ENCODE measurements at regions not wholly inside any gene's neighbourhood (a gene's known extent, or its start where the extent isn't known, plus 50 kb on each side); places are given as distances from the start of the nearest gene placed in this dataset.

GRCh38 chr6:137810554-137811120, 56.4 kb upstream of the TNFAIP3 start:
- TF ChIP-seq EZH2 (IDR thresholded peaks at IDR 0.05; ENCODE audit: low read length, missing control alignments) (no peak), CTCF (conservative IDR thresholded peaks at IDR 0.05 in 1 of 2, IDR thresholded peaks at IDR 0.05 in 1 of 2; ENCODE audit: low read depth in 1 of 2, low read length in 2 of 2) (no peak)
- Histone ChIP-seq H2AFZ (ENCODE audit: low read length) (no peak overlapping the region), H3K4me2 (ENCODE audit: extremely low read depth, insufficient read depth, low read length) (no peak overlapping the region), H3K9ac (ENCODE audit: insufficient read depth, low read length) (no peak overlapping the region), H3K36me3 (ENCODE audit: control insufficient read depth, insufficient read depth, low read length) (no peaks in the 10 kb centered on the region), H3K4me1 (ENCODE audit: control insufficient read depth, extremely low read depth, insufficient read depth, low read length) (no peaks in the 10 kb centered on the region), H4K20me1 (ENCODE audit: control insufficient read depth, extremely low read depth, insufficient read depth, low read length) (no peaks in the 10 kb centered on the region), H3K9me3 (ENCODE audit: control insufficient read depth, insufficient read depth, low read depth, low read length) (no peaks in the 10 kb centered on the region), H3K27ac (ENCODE audit: insufficient read depth, low read length) (no peak overlapping the region), H3K4me3 (replicated peaks in 1 of 4; ENCODE audit: control extremely low read depth in 1 of 4, insufficient read depth in 1 of 4, low read depth in 3 of 4, low read length in 4 of 4) (no peak overlapping the region), H3K27me3 (ENCODE audit: control insufficient read depth, insufficient read depth, low read length) (no peaks in the 10 kb centered on the region), H3K79me2 (ENCODE audit: control insufficient read depth, insufficient read depth, low read length) (no peaks in the 10 kb centered on the region)
- no peak for DNase-seq (ENCODE audit: low read depth in 2 of 2)

GRCh38 chr6:137811121-137811915, 55.7 kb upstream of the TNFAIP3 start:
- Histone ChIP-seq H3K9me3 (ENCODE audit: control insufficient read depth, insufficient read depth, low read depth, low read length) (no peaks in the 10 kb centered on the region), H4K20me1 (ENCODE audit: control insufficient read depth, extremely low read depth, insufficient read depth, low read length) (no peaks in the 10 kb centered on the region), H2AFZ (ENCODE audit: low read length) (peak overlapping the region; percentile 25), H3K4me1 (ENCODE audit: control insufficient read depth, extremely low read depth, insufficient read depth, low read length) (no peaks in the 10 kb centered on the region), H3K27ac (ENCODE audit: insufficient read depth, low read length) (no peak overlapping the region), H3K79me2 (ENCODE audit: control insufficient read depth, insufficient read depth, low read length) (no peaks in the 10 kb centered on the region), H3K9ac (ENCODE audit: insufficient read depth, low read length) (no peak overlapping the region), H3K27me3 (ENCODE audit: control insufficient read depth, insufficient read depth, low read length) (no peaks in the 10 kb centered on the region), H3K4me3 (replicated peaks in 1 of 4; ENCODE audit: control extremely low read depth in 1 of 4, insufficient read depth in 1 of 4, low read depth in 3 of 4, low read length in 4 of 4) (peak overlapping the region in 1 of 4 experiments; percentile 8), H3K36me3 (ENCODE audit: control insufficient read depth, insufficient read depth, low read length) (no peaks in the 10 kb centered on the region), H3K4me2 (ENCODE audit: extremely low read depth, insufficient read depth, low read length) (no peak overlapping the region)
- peak; percentile 77 to 87 for DNase-seq (ENCODE audit: low read depth in 2 of 2)
- TF ChIP-seq EZH2 (IDR thresholded peaks at IDR 0.05; ENCODE audit: low read length, missing control alignments) (no peak), CTCF (conservative IDR thresholded peaks at IDR 0.05 in 1 of 2, IDR thresholded peaks at IDR 0.05 in 1 of 2; ENCODE audit: low read depth in 1 of 2, low read length in 2 of 2) (no peak)

DNA sequence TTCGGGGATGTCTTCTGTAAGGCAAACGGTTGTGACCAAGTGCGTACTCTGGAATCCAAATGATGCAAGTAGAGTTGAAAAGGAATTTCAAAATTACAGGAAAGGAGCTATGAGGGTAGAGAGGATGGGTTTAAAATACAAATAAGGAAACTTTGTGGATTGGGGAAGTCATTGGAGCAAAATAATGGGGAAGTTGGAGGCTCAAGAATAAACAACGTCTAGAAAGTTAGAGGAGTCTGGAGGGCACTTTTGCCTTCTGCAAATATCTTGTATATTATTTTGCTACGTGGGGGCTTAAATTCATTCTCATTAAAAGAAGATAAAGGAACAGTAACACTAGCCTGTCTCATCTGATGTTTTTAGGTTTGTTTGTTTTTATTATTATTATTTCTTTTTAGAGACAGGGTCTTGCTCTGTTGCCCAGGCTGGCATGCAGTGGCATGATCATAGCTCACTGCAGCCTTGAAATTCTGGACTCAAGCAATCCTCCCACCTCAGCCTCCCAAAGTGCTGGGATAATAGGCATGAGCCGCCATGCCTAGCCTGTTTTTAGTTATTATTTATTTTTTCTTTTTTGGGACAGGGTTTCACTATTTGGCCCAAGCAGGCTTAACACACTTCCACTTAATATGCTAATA, 55.0 kb upstream of the TNFAIP3 start:
- Histone ChIP-seq H3K4me1 (ENCODE audit: control insufficient read depth, extremely low read depth, insufficient read depth, low read length) (no peaks in the 10 kb centered on the region), H3K27ac (ENCODE audit: insufficient read depth, low read length) (no peak overlapping the region), H3K79me2 (ENCODE audit: control insufficient read depth, insufficient read depth, low read length) (no peaks in the 10 kb centered on the region), H3K4me2 (ENCODE audit: extremely low read depth, insufficient read depth, low read length) (no peak overlapping the region), H3K9me3 (ENCODE audit: control insufficient read depth, insufficient read depth, low read depth, low read length) (no peaks in the 10 kb centered on the region), H3K9ac (ENCODE audit: insufficient read depth, low read length) (no peak overlapping the region), H3K4me3 (replicated peaks in 1 of 4; ENCODE audit: control extremely low read depth in 1 of 4, insufficient read depth in 1 of 4, low read depth in 3 of 4, low read length in 4 of 4) (no peak overlapping the region), H4K20me1 (ENCODE audit: control insufficient read depth, extremely low read depth, insufficient read depth, low read length) (no peaks in the 10 kb centered on the region), H3K27me3 (ENCODE audit: control insufficient read depth, insufficient read depth, low read length) (no peaks in the 10 kb centered on the region), H3K36me3 (ENCODE audit: control insufficient read depth, insufficient read depth, low read length) (no peaks in the 10 kb centered on the region), H2AFZ (ENCODE audit: low read length) (no peak overlapping the region)
- no peak for TF ChIP-seq CTCF (conservative IDR thresholded peaks at IDR 0.05 in 1 of 2, IDR thresholded peaks at IDR 0.05 in 1 of 2; ENCODE audit: low read depth in 1 of 2, low read length in 2 of 2)
- TF ChIP-seq EZH2 (IDR thresholded peaks at IDR 0.05; ENCODE audit: low read length, missing control alignments) = no peak
- no peak for DNase-seq (ENCODE audit: low read depth in 2 of 2)
